ENCODE measurements at regions not wholly inside any gene's neighbourhood (a gene's known extent, or its start where the extent isn't known, plus 50 kb on each side); places are given as distances from the start of the nearest gene placed in this dataset.

DNA sequence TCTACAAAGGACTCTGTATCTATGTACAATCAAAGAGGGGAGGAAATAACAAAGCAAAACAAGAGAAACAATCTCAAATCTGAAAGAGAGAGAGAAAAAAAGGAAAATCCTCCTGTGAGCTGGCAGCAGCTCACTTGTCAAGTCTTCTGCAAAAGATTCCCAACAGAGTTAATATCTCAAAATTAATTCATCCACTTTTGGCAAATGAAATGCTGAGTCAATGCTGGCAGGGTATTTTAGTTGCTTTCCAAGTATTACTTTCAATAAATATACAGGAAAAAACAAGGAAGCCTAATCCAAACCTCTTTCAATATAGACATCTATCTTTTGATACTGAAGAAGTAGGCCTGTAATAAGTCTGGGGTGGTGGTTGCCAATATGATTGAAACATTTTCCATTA lies 613.9 kb upstream of the NEGR1 start:
- no peak overlapping the region for H3K4me3 ChIP-seq (ENCODE audit: low read depth, low read length)
- TF ChIP-seq, protein P1, sequence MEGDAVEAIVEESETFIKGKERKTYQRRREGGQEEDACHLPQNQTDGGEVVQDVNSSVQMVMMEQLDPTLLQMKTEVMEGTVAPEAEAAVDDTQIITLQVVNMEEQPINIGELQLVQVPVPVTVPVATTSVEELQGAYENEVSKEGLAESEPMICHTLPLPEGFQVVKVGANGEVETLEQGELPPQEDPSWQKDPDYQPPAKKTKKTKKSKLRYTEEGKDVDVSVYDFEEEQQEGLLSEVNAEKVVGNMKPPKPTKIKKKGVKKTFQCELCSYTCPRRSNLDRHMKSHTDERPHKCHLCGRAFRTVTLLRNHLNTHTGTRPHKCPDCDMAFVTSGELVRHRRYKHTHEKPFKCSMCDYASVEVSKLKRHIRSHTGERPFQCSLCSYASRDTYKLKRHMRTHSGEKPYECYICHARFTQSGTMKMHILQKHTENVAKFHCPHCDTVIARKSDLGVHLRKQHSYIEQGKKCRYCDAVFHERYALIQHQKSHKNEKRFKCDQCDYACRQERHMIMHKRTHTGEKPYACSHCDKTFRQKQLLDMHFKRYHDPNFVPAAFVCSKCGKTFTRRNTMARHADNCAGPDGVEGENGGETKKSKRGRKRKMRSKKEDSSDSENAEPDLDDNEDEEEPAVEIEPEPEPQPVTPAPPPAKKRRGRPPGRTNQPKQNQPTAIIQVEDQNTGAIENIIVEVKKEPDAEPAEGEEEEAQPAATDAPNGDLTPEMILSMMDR (IDR thresholded peaks at IDR 0.05; ENCODE audit: borderline replicate concordance, insufficient read depth, low read depth, low read length), result no peak

DNA sequence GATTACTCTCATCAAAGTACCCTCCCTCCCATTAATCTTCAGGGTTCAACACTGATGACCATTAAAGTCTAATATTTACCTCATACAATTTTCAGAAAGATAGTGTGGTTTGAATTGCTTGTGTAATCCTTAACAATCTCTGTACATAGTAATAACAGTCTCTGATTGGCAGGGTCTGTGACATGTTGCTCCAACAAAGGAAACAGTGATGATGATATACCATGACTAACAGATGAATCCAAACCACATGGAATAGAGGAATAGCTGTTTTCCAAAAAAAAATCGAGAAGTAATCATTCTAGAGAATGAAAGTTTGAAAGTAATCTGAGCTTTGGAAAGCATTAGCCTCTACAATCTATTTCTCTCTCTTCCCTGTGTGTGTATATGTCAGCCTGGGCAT lies 610.1 kb upstream of the NEGR1 start:
- H3K4me3 ChIP-seq (ENCODE audit: low read depth, low read length), result no peak overlapping the region
- TF ChIP-seq, protein P1 (IDR thresholded peaks at IDR 0.05; ENCODE audit: borderline replicate concordance, insufficient read depth, low read depth, low read length), result no peak

DNA sequence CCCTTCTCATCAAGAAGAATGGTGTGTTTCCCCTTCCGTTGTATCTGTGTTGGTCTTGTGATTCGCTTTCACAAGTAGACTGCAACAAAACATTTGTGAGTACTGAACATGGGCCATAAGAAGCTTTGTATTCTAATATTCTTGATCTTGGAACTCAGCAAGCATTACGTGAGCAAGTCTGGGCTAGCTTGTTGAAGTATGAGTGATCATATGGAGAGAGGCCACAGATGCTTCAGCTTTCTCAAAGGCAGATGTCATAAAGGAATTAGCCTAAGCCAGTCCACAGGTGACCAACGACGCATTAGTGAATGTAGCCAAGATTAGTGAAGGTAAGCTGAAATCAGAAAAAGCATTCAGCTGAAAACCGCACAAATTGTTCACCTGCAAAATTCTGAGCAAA lies 609.6 kb upstream of the NEGR1 start:
- no peak overlapping the region for H3K4me3 ChIP-seq (ENCODE audit: low read depth, low read length)
- TF ChIP-seq, protein P1 (IDR thresholded peaks at IDR 0.05; ENCODE audit: borderline replicate concordance, insufficient read depth, low read depth, low read length), result no peak

DNA sequence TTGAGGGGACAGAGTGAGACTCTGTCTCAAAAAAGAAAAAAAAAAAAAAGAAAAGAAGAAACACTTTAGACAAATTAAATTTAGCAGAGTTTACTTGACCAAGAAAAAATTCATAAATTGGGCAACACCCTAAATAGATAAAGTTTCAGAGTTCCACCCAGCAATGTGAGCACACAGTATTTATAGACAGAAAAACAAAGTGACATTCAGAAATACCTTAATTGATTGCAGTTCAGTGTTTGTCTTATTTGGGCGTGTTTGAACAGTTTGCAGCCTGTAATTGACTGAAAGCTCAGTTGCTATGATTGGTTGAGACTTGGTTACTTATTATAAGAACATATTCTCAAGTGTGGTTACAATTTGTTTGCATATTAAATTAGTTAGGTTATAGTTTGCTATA lies 603.5 kb upstream of the NEGR1 start:
- no peak overlapping the region for H3K4me3 ChIP-seq (ENCODE audit: low read depth, low read length)
- TF ChIP-seq, protein P1 (IDR thresholded peaks at IDR 0.05; ENCODE audit: borderline replicate concordance, insufficient read depth, low read depth, low read length), result no peak

DNA sequence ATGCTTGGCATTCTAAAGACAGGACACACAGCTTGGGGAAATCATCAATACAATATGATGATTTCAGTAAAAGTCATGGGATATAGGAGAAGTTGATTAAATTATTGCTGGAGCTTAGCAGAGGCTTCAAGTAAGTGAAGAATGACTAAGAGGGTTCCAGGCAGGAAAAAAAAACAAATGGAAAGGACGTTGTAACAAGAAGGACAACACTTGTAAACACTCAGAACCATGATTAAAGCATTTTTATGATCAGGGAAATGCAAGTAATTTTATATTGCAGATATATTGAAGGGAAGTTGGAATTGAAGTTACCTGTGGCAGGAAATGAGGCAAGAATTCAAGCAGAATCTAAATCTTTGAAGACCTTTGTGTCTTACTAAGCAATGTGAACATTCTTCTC lies 602.7 kb upstream of the NEGR1 start:
- no peak overlapping the region for H3K4me3 ChIP-seq (ENCODE audit: low read depth, low read length)
- TF ChIP-seq, protein P1 (IDR thresholded peaks at IDR 0.05; ENCODE audit: borderline replicate concordance, insufficient read depth, low read depth, low read length), result no peak

DNA sequence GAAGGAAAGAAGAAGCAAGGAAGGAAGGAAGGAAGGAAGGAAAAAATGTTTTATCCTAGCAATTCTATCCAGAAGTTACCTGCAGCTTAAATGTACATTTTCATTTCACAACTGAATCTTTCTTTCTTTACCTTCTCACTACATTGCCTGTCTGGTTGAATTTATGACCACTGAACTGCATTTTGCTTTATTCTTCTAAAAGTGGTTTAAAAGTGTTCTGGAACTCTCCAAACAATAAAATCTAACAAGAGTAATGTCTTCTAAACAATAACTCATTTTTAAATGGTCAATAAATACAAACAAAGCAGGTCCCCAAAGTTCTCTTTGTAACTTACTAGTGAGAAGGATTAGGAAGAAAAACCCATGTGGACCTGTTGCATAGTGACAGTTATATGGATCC lies 587.5 kb upstream of the NEGR1 start:
- TF ChIP-seq, protein P1 (IDR thresholded peaks at IDR 0.05; ENCODE audit: borderline replicate concordance, insufficient read depth, low read depth, low read length), result no peak
- no peak overlapping the region for H3K4me3 ChIP-seq (ENCODE audit: low read depth, low read length)

DNA sequence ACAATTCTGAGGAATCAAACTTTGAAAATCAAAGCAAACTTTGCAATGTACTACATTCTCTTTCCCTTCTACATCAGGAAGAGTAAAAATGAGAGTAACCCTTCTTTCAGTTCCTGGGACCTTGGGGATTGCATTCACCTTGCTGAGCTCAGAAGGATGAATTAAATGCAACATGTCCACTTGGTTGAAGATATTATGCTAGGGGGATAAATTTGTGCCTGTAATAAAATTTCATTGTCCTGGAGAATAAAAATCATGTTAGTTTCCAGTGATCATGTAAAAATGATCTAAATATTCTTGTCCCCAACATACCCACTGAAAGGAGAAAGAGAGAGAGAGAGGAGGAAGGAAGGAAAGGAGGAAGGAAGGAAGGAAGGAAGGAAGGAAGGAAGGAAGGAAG lies 587.1 kb upstream of the NEGR1 start:
- TF ChIP-seq, protein P1 (IDR thresholded peaks at IDR 0.05; ENCODE audit: borderline replicate concordance, insufficient read depth, low read depth, low read length), result no peak
- H3K4me3 ChIP-seq (ENCODE audit: low read depth, low read length), result no peak overlapping the region

All from GM12875 (cell line).